ENCODE measurements at regions not wholly inside any gene's neighbourhood (a gene's known extent, or its start where the extent isn't known, plus 50 kb on each side); places are given as distances from the start of the nearest gene placed in this dataset.

GRCh38 chr4:58514299-58514698 lies 1404.1 kb upstream of the IGFBP7 start:
- no peak for TF ChIP-seq POLR2A (IDR thresholded peaks at IDR 0.05)
- TF ChIP-seq CTCF (IDR thresholded peaks at IDR 0.05), result no peak
- TF ChIP-seq POLR2AphosphoS5 (IDR thresholded peaks at IDR 0.05), result no peak
- no peak for TF ChIP-seq EP300 (IDR thresholded peaks at IDR 0.05)
